Hematopoietic multipotent progenitor cell treated with erythropoietin and hydrocortisone succinate and interleukin-3 and kit ligand, for 6 days (in vitro differentiated cells): ENCODE measurements at regions not wholly inside any gene's neighbourhood (a gene's known extent, or its start where the extent isn't known, plus 50 kb on each side); places are given as distances from the start of the nearest gene placed in this dataset.
"Not testable (repeated sequence)": the region's sequence is repeated elsewhere in the genome, so short reads cannot be mapped to it uniquely, and the experiment has no call there.

Experiments
- DNase-seq: peaks from one replicate; pipeline ENCODE4 v3.0.0-alpha.2; 2015

DNA sequence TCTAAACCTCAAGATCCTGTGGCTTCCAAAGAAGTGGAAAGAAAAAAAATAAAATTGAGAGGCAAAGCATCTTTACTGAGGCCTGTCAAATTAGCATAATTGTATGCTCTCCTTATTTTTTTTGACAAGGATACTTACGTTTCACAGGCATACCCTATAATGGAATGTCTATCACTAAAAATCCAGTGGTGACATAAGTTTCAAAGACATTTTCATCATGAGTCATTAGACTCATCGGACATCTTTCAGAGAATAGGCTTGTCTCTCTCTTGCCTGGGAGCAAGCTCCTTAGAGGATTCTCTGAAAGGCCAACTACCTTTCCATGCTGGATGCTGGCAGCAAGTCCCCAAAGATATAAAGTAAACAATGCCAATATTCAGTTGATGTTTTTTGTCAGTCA, 380.7 kb upstream of the STEAP1 start:
- DNase-seq: no peak

GRCh38 chr7:89775459-89775858, 378.8 kb upstream of the STEAP1 start:
- DNase-seq: no peak

DNA sequence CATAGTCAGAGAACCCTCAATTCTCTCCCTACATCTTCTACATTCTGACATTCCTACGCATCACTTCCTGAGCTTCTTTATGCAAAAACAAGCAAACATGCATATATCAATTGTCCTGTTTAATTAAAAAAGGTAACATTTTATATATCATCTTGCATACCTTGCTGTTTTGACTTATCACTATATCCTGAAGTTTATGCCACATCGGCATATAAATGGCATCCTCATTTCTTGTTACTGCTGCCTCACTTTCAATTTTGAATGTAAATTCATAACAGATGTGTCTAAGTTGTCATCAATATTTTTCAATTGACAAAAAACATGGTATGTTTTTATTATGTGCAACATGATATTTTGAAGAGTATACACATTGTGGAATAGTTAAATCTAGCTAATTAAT, 377.3 kb upstream of the STEAP1 start:
- DNase-seq: no peak

DNA sequence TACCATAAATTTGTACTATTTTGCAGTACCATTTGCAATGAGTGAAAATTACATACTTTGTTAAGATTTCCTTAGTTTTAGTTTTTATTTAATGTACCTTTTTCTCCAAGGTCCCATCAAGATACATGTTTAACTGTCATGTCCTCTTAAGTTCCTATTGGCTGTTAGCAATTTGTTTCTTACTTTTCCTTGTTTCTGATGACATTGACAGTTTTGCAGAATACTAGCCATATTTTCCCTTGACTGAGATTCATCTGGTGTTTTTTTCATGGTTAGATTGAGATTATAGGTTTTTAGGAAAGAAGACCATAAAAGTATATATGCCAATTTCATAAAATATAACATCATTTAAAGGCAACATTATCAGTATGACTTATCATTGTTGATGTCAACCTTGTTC, 376.8 kb upstream of the STEAP1 start:
- no peak for DNase-seq

DNA sequence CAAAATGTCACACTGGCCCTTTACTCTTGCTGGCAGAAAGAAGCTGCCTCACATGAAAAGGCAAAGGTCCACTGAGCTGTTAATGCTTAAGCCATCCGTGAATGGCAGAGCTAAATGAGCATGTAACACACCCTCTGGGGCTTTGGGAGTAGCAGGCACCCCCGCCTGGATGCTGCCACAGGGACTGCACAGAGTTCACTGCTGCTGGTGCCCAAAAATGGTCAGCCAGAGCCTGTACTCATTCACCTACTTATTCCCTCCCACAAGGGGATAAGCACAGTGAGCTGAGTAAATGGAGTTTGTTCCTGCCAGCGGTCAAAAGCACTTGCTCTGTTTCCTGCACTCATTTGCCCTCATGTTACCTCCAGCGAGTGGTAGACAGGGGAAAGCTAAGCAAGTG, 374.0 kb upstream of the STEAP1 start:
- no peak for DNase-seq

DNA sequence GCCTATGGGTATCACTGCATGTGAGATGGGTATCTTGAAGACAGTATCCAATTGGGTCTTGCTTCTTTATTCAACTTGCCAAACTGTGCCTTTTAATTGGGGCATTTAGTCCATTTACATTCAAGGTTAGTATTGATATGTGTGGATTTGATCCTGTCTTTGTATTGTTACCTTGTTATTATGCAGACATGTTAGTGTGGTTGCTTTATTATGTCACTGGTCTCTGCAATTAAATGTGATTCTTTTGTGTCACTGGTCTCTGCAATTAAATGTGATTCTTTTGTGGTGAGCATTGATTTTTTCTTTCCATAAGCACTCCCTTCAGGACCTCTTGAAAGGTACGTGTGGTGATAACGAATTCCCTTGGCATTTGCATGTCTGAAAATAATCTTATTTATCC, 357.8 kb upstream of the STEAP1 start:
- DNase-seq: no peak

DNA sequence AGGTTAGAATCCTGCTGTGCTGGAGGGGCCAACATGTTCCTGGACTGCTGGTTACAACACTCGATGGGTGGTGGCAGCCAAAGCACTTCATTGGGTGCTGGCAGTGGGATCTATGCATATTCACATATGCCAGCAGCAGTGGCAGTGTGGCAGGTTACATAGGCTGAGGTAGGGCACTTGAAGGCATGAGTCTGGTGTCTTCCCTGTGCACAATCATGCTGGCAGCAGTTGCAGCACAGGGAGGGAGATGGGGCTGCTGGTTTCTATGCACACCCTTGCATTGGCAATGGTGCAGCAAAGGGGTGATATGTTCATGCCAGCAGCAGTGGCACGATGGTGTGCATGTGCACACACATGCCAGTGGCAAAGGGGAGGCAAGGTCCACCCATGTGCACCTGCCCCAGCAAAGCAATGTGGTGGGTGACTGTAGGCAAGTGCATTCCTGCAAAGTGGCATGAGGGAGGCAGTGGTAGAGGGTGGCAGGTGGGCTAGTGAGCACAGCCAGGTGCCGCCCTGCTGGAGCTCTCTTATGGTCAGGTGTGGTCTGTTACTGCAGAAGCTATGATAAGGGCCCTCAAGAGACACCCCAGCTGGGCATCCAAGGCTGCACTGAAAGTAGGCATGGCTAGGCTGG, 356.2 kb upstream of the STEAP1 start:
- no peak for DNase-seq

- no peak for DNase-seq
These were observed 355.7 kb upstream of the STEAP1 start for GRCh38 chr7:89798599-89798996.

- no peak for DNase-seq
These were observed 353.5 kb upstream of the STEAP1 start for GRCh38 chr7:89800761-89801160.

DNA sequence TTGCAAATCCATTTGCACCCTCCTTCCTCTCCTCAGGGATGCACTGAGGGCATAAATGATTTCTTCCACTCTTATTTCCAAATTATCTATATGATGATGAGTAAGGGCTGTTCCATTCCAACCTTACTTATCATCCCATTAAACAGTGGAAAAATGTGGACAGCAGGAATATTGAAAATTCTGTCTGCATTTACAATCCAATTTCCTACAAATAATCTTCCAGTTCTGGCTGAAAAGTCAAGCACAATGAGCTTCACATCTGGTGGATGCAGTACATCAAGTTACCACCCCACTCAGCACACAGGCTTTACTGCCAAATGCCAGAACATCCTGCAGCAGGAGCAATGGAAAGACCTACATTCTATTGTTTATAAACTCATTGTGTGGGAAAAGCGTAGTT, 345.0 kb upstream of the STEAP1 start:
- DNase-seq: no peak

DNA sequence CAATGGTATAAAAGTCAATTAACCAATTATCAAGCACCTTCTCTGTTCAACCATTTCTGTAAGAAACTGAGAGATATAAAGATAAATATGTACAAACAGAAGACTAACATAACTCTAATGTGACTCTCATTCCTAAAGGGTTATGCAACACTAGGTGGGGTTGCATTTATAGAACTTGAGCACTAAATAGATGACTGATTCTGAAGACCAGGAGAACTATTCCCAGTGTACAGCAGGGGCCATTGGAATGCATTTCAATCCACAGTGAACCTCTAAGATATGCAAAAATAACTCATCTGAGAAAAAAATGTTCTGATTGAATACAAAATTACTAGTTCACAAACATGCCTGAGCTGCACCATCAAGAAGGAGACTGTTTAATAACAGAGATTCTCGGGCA, 341.2 kb upstream of the STEAP1 start:
- DNase-seq: no peak

GRCh38 chr7:89826121-89826520, 328.1 kb upstream of the STEAP1 start:
- no peak for DNase-seq

GRCh38 chr7:89826557-89826956, 327.7 kb upstream of the STEAP1 start:
- DNase-seq: no peak

DNA sequence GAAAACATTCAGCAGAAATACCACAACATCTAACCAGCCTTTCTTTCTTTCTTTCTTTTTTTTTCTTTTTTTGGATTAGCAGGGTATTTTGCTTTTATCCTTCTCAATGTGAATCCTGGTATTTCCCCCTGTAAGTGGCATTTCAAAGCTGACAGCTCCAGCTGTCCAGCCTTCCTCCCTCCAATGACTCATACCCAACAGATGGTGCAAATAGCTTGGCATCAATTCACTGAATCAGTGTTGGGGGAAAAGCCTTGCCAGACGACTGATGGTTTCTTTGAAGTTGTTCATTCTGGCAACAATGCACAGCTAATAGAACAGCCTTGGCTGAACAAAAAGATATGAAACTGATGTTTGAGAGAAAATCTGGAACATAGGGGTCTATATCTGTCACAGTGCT, 316.8 kb upstream of the STEAP1 start:
- DNase-seq: no peak

GRCh38 chr7:89839329-89839728, 314.9 kb upstream of the STEAP1 start:
- DNase-seq: no peak

DNA sequence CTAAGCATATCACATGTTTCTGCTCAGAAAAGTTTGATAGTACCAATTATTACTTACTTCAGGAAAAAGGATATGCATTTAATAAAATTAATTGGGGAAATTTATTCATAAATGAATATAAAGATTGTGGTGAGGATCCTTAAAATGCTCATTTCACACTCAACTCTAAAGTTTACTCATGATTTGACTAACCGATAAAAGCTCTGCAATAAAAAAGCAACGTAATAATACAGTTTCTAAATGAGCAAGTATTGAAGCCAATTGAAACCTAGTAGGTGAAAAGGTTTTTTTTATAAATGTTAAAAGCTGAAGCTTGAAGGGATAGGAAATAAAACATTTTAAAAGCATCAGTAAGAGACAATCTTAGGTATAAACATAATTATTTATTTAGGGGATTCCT, 308.3 kb upstream of the STEAP1 start:
- DNase-seq: no peak

GRCh38 chr7:89849052-89849451, 305.2 kb upstream of the STEAP1 start:
- no peak for DNase-seq

DNA sequence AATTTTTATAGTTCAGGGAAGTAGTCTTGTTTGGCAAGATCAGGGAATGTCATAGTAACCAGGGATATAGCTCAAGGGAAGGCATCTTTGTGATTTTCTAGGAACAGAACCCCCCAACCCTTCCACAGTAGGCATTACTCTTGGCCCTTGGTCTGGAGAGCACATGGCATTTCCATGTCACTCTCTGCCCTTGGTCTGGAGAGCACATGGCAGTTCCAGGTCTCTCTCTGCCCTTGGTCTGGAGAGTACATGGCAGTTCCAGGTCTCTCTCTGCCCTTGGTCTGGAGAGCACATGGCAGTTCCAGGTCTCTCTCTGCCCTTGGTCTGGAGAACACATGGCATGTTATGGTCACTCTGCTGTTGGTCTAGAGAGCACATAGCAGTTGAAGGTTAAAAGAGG, 297.2 kb upstream of the STEAP1 start:
- DNase-seq: not testable (repeated sequence)

- DNase-seq: no peak
These were observed 296.5 kb upstream of the STEAP1 start for GRCh38 chr7:89857767-89858166.

DNA sequence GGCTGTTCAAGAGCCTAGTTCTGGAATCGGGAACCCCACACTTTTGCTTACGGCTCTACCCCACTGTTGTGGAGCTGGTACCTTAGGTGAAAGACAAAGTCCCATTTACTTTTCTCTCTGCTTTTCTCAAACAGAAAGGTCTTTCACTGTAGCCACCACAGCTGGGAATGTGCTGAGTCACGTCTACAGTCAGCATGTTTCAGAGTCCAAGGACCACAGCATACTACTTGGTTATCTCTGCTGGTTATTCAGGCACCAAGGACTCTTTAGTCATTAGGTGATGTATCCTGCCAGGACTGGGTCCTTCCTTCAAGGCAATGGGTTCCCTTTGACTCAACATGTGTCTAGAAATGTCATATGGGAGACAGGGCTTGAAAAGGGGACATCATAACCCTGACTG, 266.8 kb upstream of the STEAP1 start:
- DNase-seq: no peak

GRCh38 chr7:89908736-89909135, 245.5 kb upstream of the STEAP1 start:
- DNase-seq: no peak

DNA sequence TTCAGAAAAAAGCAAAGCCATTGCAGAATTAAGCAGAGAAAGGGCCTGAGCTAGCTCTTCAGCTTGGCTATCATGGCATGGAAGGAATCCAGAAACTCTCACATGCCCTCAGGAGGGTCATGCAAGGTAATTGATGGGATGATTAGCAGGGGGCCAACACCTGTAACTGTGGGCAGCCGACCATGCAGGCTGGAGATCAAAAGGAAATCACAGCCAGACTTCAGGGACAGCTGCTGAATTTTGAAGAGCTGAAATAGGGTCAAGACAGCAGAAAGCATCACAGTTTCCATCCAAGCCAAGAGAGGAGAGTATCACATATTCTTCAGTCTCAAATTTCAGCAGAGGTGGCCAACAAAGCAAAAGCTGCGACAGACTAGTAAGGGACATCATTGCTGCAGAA, 239.6 kb upstream of the STEAP1 start:
- no peak for DNase-seq

DNA sequence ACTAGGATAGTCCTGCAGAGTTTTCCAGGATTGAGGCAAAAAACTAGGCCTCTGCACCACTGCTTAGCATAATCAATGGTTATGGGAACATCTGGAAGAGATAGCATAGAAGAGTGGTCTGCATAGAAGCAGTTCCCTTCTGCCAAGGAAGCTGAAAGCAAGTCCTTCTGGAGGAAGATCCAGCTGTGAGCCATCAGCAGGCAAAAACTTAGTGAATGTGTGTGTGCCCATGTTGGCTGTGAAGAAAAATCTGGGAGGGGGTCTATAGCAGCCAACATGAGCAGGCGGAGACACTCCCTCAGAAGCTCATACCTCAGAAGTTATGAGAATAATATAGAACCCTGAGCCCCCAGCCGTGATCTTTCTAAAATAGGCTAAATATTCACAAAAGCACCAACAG, 228.1 kb upstream of the STEAP1 start:
- no peak for DNase-seq

DNA sequence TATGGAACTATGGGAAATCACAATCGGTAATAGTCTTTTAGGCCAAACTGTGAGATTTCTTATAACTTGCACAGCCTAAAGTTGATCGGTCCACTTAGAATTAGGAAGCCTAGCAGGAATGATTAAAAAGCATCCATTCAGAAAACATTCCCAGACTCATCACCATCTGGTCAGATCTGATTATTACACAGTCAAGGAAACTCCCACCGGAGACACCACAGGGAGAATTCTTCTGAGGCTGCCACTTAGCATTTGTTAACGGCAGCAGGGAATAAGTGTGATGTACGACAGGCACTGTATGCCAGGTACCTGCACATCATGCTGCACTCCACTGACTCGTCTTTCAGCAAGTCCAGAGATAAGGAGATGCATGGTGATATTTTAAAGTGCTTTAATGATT, 227.6 kb upstream of the STEAP1 start:
- no peak for DNase-seq

DNA sequence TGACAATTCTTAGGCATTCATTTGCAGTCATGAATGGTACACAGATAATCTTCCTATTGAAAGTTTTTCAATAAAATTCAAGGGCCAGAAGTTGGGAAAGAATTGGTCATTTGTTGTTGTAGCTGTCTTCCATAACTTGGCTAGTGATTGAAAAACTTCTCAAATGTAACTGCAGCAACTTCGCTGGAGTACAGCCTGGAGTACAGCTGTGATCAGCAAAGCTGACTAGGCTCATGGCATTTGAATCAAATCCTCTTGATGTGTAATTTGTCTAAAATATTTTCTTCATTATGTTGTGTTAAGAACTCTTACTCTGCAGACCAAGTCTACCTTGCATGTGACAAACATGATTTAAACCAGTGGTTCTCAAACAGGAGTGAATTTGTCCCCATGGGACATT, 226.5 kb upstream of the STEAP1 start:
- DNase-seq: no peak

- DNase-seq: no peak
These were observed 225.8 kb upstream of the STEAP1 start for GRCh38 chr7:89928451-89928850.
